ENCODE measurements at regions not wholly inside any gene's neighbourhood (a gene's known extent, or its start where the extent isn't known, plus 50 kb on each side); places are given as distances from the start of the nearest gene placed in this dataset.

DNA sequence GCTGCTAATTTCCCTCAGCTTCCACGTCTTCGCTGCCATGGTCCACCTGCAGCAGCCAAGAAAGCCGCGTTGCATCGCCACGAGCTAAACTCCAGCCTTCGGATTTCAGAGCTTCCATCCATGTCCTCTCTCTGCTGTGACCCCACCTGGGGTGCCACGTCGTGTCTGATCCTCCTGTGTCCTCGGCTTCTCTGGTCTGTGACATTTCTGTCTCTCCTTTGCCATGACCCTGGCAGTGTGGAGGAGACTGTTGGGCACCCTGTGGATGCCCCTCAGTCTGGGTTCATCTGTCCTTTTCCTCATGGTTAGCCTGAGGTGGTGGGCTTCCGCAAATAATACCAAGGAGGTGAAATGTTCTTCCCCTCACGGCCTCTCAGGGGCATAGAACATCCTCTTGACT, 106.8 kb downstream of the RTP5 start:
- TF ChIP-seq, protein P1, sequence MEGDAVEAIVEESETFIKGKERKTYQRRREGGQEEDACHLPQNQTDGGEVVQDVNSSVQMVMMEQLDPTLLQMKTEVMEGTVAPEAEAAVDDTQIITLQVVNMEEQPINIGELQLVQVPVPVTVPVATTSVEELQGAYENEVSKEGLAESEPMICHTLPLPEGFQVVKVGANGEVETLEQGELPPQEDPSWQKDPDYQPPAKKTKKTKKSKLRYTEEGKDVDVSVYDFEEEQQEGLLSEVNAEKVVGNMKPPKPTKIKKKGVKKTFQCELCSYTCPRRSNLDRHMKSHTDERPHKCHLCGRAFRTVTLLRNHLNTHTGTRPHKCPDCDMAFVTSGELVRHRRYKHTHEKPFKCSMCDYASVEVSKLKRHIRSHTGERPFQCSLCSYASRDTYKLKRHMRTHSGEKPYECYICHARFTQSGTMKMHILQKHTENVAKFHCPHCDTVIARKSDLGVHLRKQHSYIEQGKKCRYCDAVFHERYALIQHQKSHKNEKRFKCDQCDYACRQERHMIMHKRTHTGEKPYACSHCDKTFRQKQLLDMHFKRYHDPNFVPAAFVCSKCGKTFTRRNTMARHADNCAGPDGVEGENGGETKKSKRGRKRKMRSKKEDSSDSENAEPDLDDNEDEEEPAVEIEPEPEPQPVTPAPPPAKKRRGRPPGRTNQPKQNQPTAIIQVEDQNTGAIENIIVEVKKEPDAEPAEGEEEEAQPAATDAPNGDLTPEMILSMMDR (conservative IDR thresholded peaks at IDR 0.05 in 1 of 2, IDR thresholded peaks at IDR 0.05 in 1 of 2; ENCODE audit: low read depth in 1 of 2, low read length in 2 of 2): no peak
- no peak for TF ChIP-seq EZH2 (IDR thresholded peaks at IDR 0.05; ENCODE audit: low read length, missing control alignments)

All from fibroblast of lung (primary cell).